Suprapubic skin (tissue), 4 donors: ENCODE measurements at regions not wholly inside any gene's neighbourhood (a gene's known extent, or its start where the extent isn't known, plus 50 kb on each side); places are given as distances from the start of the nearest gene placed in this dataset.

Experiments
- CTCF ChIP-seq, 2 donors: fragments of 200-600 bp in 1 of 2; fragments of 450-650 bp in 1 of 2; sonication (generic) in 1 of 2; IDR thresholded peaks; one replicate each; pipeline ENCODE4 v1.5.1; 2016 to 2019; ENCODE audit warnings: antibody characterized with exemption in 2 of 2, mild to moderate bottlenecking in 1 of 2, moderate library complexity in 1 of 2
- POLR2A ChIP-seq, 2 donors: fragments of 450-650 bp; IDR thresholded peaks; one replicate each; pipeline ENCODE4 v1.6.1; 2017; ENCODE audit warnings: antibody characterized with exemption in 2 of 2, mild to moderate bottlenecking in 2 of 2, moderate library complexity in 2 of 2
- POLR2AphosphoS5 ChIP-seq, 3 donors: sonication (generic); formaldehyde crosslinking; IDR thresholded peaks; one replicate each; pipeline ENCODE4 v1.6.1; 2017; ENCODE audit warnings: antibody characterized with exemption in 3 of 3

GRCh38 chr10:118922972-118923371 is 106.5 kb upstream of the NANOS1 start:
- TF ChIP-seq CTCF (IDR thresholded peaks at IDR 0.05) (no peak), POLR2A (IDR thresholded peaks at IDR 0.05) (no peak), POLR2AphosphoS5 (IDR thresholded peaks at IDR 0.05) (no peak)
